HCT116 (cell line): ENCODE measurements at regions not wholly inside any gene's neighbourhood (a gene's known extent, or its start where the extent isn't known, plus 50 kb on each side); places are given as distances from the start of the nearest gene placed in this dataset.
A peak's percentile ranks its signal among the peaks of the same experiment; 100 is the strongest.

Experiments
- ATAC-seq: fragments of 200-7000 bp; cut with Tn5 transposase; 2 replicates; pipeline ENCODE4 v1.9.1; 2020; ENCODE audit warnings: mild to moderate bottlenecking, moderate library complexity
- BruUV-seq: library from RNA; stranded (reverse); fragments of 400-500 nt; replicated peaks from 2 replicates; lab custom pipeline; 2021; lab: Mats Ljungman, UMichigan
- CTCF ChIA-PET: fragments of 300-600 bp; sonication (Branson Sonifier 250); formaldehyde crosslinking; loops from one replicate; lab custom pipeline; 2021; ENCODE audit warnings: antibody characterized with exemption; lab: Charles Lee
- POLR2A ChIA-PET: fragments of 300-600, 350-600 bp; sonication (Branson Sonifier 250); formaldehyde crosslinking; loops from one replicate; lab custom pipeline; 2021; ENCODE audit warnings: antibody characterized with exemption; lab: Charles Lee
- RAD21 ChIA-PET, 2 experiments: fragments of 300-600 bp; sonication (Branson Sonifier 250); formaldehyde crosslinking; loops; one replicate each; lab custom pipeline; 2023; ENCODE audit warnings: low total read pairs in 2 of 2; ENCODE audit not compliant: uncharacterized antibody in 2 of 2, unreplicated experiment in 2 of 2, low non-redundant PET in 1 of 2; lab: Charles Lee
- DNase-seq: peaks from one replicate; pipeline ENCODE4 v3.0.0-alpha.2; 2010; ENCODE audit warnings: low read depth, low spot score
- H2AFZ ChIP-seq: fragments of 200-600 bp; shearing (Covaris generic), sonication (generic); 2 replicates; pipeline ENCODE4 v1.6.1; 2017; ENCODE audit warnings: low read depth, mixed run types, mixed read lengths, antibody characterized with exemption, low read length; ENCODE audit not compliant: poor library complexity, severe bottlenecking
- H3K27ac ChIP-seq: 2 replicates; pipeline ENCODE4 v1.5.1; 2012; ENCODE audit warnings: low read depth, low read length
- H3K27me3 ChIP-seq: fragments of 200-600 bp; sonication (generic); 2 replicates; pipeline ENCODE4 v1.6.1; 2016; ENCODE audit warnings: mixed run types, low read length, mixed read lengths; ENCODE audit not compliant: insufficient read depth
- H3K36me3 ChIP-seq, 2 experiments: fragments of 200-500 bp in 1 of 2; fragments of 200-600 bp in 1 of 2; sonication (Bioruptor generic) in 1 of 2; sonication (generic) in 1 of 2; 2 replicates each; pipeline versions ENCODE4 v1.5.1 to v1.6.1; 2014 to 2016; ENCODE audit warnings: low read length in 2 of 2, inconsistent platforms in 1 of 2, mixed read lengths in 1 of 2, mixed run types in 1 of 2; ENCODE audit not compliant: insufficient read depth in 2 of 2, control insufficient read depth in 1 of 2
- H3K4me1 ChIP-seq, 2 experiments: fragments of 200-600 bp in 1 of 2; sonication (generic) in 1 of 2; 2 replicates each; pipeline versions ENCODE4 v1.5.1 to v1.6.1; 2012 to 2017; ENCODE audit warnings: low read length in 2 of 2, inconsistent platforms in 1 of 2, mild to moderate bottlenecking in 1 of 2, mixed read lengths in 1 of 2, mixed run types in 1 of 2, moderate library complexity in 1 of 2; ENCODE audit not compliant: insufficient read depth in 2 of 2, control insufficient read depth in 1 of 2
- H3K4me2 ChIP-seq: fragments of 200-600 bp; sonication (generic); 2 replicates; pipeline ENCODE4 v1.6.1; 2017; ENCODE audit warnings: mixed run types, low read length, mixed read lengths
- H3K4me3 ChIP-seq, 2 experiments: fragments of 200-600 bp in 1 of 2; sonication (generic) in 1 of 2; replicated peaks in 1 of 2; 2 replicates each; pipeline ENCODE4 v1.5.1; 2011 to 2016; ENCODE audit warnings: low read length in 2 of 2, control low read depth in 1 of 2, low read depth in 1 of 2, mild to moderate bottlenecking in 1 of 2, mixed read lengths in 1 of 2, mixed run types in 1 of 2
- H3K79me2 ChIP-seq: fragments of 200-600 bp; sonication (generic); 2 replicates; pipeline ENCODE4 v1.6.1; 2017; ENCODE audit warnings: mild to moderate bottlenecking, mixed run types, low read length, moderate library complexity, mixed read lengths; ENCODE audit not compliant: insufficient read depth
- H3K9ac ChIP-seq: fragments of 200-600 bp; sonication (generic); 2 replicates; pipeline ENCODE4 v1.6.1; 2016; ENCODE audit warnings: low read length, mixed read lengths
- H3K9me2 ChIP-seq: fragments of 200-600 bp; sonication (generic), shearing (Covaris generic); 2 replicates; pipeline ENCODE4 v1.6.1; 2017; ENCODE audit warnings: mixed run types, mild to moderate bottlenecking, moderate library complexity; ENCODE audit not compliant: insufficient read depth
- H3K9me3 ChIP-seq, 2 experiments: fragments of 200-500 bp in 1 of 2; fragments of 200-600 bp in 1 of 2; sonication (Bioruptor generic) in 1 of 2; sonication (generic) in 1 of 2; 2 replicates each; pipeline ENCODE4 v1.6.1; 2014 to 2017; ENCODE audit warnings: low read length in 2 of 2, mixed read lengths in 2 of 2, inconsistent platforms in 1 of 2, low read depth in 1 of 2, mild to moderate bottlenecking in 1 of 2, mixed run types in 1 of 2, moderate library complexity in 1 of 2; ENCODE audit not compliant: control insufficient read depth in 1 of 2, insufficient read depth in 1 of 2
- H4K20me1 ChIP-seq: fragments of 200-600 bp; sonication (generic), shearing (Covaris generic); 2 replicates; pipeline ENCODE4 v1.6.1; 2017; ENCODE audit warnings: mixed run types, mild to moderate bottlenecking, moderate library complexity; ENCODE audit not compliant: insufficient read depth
- EGR1 ChIP-seq: IDR thresholded peaks from 2 replicates; pipeline ENCODE4 v1.6.1; 2012; ENCODE audit warnings: low read depth
- JUND ChIP-seq: IDR thresholded peaks from 2 replicates; pipeline ENCODE4 v1.6.1; 2012
- RAD21 ChIP-seq: IDR thresholded peaks from 2 replicates; pipeline ENCODE4 v1.6.1; 2012; ENCODE audit warnings: low read depth, mild to moderate bottlenecking
- SIN3A ChIP-seq: IDR thresholded peaks from 2 replicates; pipeline ENCODE4 v1.6.1; 2012; ENCODE audit warnings: low read depth
- ZNF274 ChIP-seq: fragments of 200-500 bp; sonication (Bioruptor generic); IDR thresholded peaks from 2 replicates; pipeline ENCODE4 v1.6.1; 2014; ENCODE audit warnings: mild to moderate bottlenecking, low read depth, low read length, inconsistent platforms
- intact Hi-C: fragments of 100-400 bp; cut with micrococcal nuclease; formaldehyde crosslinking; loops from 2 replicates; pipeline ENCODE4 v1.10.0; 2022
- TF ChIP-seq, protein P1 (sequence below), 3 experiments: fragments of 200-600 bp in 1 of 3; sonication (generic) in 1 of 3; IDR thresholded peaks in 2 of 3; conservative IDR thresholded peaks in 1 of 3; 2 replicates each; pipeline ENCODE4 v1.5.1; 2012 to 2017; ENCODE audit warnings: low read depth in 2 of 3, low read length in 2 of 3, antibody characterized with exemption in 1 of 3, borderline replicate concordance in 1 of 3, control low read depth in 1 of 3, mild to moderate bottlenecking in 1 of 3, mixed read lengths in 1 of 3, mixed run types in 1 of 3, moderate library complexity in 1 of 3; ENCODE audit not compliant: insufficient read depth in 1 of 3

GRCh38 chr10:69715899-69716606 is 85.7 kb upstream of the COL13A1 start (continued):
- TF ChIP-seq EGR1 (no peak), ZNF274 (no peak), JUND (no peak)

DNA sequence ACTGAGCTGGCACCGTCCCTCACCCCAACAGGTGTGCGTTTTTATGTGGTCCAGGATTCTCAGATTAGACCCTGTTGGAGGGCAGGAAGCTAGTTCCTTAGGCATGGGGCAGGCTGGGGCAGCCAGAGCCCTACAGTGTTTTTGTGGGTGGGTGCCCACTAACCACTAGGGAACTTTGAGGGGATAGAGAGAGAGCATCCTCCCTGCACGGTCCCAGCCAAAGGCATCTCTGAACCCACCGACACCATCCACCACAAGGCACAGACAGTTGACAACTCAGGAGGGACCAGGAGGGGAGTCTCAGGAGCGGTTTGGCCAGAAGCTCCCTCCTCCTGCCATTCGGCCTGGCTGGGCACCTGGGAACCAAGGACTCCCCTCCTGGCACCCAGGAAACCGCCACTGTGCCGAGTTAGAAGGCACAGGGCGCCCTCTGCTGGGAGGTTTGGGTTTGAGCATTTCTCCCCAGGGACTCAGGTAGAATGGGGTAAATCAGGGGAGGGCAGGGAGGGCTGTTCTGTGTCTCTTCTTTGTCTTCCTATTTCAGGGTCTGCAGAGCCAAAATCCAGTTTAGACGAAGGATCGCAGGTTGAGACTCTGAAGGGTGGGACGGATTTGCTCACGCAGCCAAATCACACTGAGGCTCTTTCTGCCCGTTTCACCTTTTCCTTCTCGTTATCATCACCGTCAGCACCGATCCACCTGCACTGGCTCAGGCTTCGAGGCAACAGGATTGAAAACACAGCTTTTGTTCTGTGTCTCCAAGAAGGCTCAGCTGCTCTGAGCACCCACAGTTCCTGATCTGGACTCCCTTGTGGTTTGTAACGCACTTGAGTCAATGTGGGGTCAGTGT is 84.8 kb upstream of the COL13A1 start:
- no TSS peak for BruUV-seq
- intact Hi-C loops: loop anchor here (1.0 to 10.0 kb wide), 4 partner anchors 20 to 292 kb away; no protein-coding TSS in a partner anchor
- H4K20me1 ChIP-seq: no peaks in the 10 kb centered on the region
- DNase-seq: peak; percentile 51
- no peaks in the 10 kb centered on the region for H3K9me3 ChIP-seq
- H3K9ac ChIP-seq: no peak overlapping the region
- H3K4me2 ChIP-seq: no peak overlapping the region
- no peaks in the 10 kb centered on the region for H3K9me2 ChIP-seq
- RAD21 ChIA-PET: interaction anchor here (0.9 to 1.4 kb wide), 4 partner anchors 21 to 75 kb away, joined by 3 read pairs; no protein-coding TSS in a partner anchor
- H3K4me3 ChIP-seq: no peak overlapping the region
- TF ChIP-seq, protein P1, sequence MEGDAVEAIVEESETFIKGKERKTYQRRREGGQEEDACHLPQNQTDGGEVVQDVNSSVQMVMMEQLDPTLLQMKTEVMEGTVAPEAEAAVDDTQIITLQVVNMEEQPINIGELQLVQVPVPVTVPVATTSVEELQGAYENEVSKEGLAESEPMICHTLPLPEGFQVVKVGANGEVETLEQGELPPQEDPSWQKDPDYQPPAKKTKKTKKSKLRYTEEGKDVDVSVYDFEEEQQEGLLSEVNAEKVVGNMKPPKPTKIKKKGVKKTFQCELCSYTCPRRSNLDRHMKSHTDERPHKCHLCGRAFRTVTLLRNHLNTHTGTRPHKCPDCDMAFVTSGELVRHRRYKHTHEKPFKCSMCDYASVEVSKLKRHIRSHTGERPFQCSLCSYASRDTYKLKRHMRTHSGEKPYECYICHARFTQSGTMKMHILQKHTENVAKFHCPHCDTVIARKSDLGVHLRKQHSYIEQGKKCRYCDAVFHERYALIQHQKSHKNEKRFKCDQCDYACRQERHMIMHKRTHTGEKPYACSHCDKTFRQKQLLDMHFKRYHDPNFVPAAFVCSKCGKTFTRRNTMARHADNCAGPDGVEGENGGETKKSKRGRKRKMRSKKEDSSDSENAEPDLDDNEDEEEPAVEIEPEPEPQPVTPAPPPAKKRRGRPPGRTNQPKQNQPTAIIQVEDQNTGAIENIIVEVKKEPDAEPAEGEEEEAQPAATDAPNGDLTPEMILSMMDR (IDR thresholded peaks at IDR 0.05 in 2 of 3, conservative IDR thresholded peaks at IDR 0.05 in 1 of 3; ENCODE audit: borderline replicate concordance in 1 of 3, insufficient read depth in 1 of 3, low read depth in 2 of 3, low read length in 2 of 3): peak; percentile 83 to 93 (median 86)
- TF ChIP-seq RAD21 (peak; percentile 91), SIN3A (no peak)
- peak; percentile 99 for ATAC-seq
- H3K27me3 ChIP-seq: no peaks in the 10 kb centered on the region
- CTCF ChIA-PET: interaction anchor here (0.6 to 8.2 kb wide), 9 partner anchors 16 to 309 kb away, joined by 3 to 102 read pairs (median 5); no protein-coding TSS in a partner anchor
- H2AFZ ChIP-seq: peak overlapping the region; percentile 84
- H3K36me3 ChIP-seq: no peaks in the 10 kb centered on the region
- H3K27ac ChIP-seq: no peak overlapping the region
- POLR2A ChIA-PET: no interaction called here
- no peaks in the 10 kb centered on the region for H3K79me2 ChIP-seq
- no peaks in the 10 kb centered on the region; a peak in 2 of 4 replicates for H3K4me1 ChIP-seq
